ENCODE measurements at regions not wholly inside any gene's neighbourhood (a gene's known extent, or its start where the extent isn't known, plus 50 kb on each side); places are given as distances from the start of the nearest gene placed in this dataset.
"Not testable (repeated sequence)": the region's sequence is repeated elsewhere in the genome, so short reads cannot be mapped to it uniquely, and the experiment has no call there.

- TF ChIP-seq THYN1 (CRISPR knock-in tag; IDR thresholded peaks at IDR 0.05; ENCODE audit: borderline replicate concordance, low read depth) (no peak), MIXL1 (CRISPR knock-in tag; IDR thresholded peaks at IDR 0.05) (0 out of 2 replicates have a peak, but pooled peaks have one; percentile 18)
- TF ChIP-seq, protein P1, sequence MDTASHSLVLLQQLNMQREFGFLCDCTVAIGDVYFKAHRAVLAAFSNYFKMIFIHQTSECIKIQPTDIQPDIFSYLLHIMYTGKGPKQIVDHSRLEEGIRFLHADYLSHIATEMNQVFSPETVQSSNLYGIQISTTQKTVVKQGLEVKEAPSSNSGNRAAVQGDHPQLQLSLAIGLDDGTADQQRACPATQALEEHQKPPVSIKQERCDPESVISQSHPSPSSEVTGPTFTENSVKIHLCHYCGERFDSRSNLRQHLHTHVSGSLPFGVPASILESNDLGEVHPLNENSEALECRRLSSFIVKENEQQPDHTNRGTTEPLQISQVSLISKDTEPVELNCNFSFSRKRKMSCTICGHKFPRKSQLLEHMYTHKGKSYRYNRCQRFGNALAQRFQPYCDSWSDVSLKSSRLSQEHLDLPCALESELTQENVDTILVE (CRISPR knock-in tag; IDR thresholded peaks at IDR 0.05): 0 out of 2 replicates have a peak, but pooled peaks have one; percentile 33
Measured at GRCh38 chr12:47307680-47308399, 228.1 kb upstream of the AMIGO2 start (continued).

- CTCF ChIA-PET (ENCODE audit: low intra/inter-chr PET ratio, low total read pairs): interaction anchor here (2.7 kb wide), 1 partner anchor 275 kb away, joined by 29 read pairs; no protein-coding TSS in a partner anchor
- H3K9me3 ChIP-seq (ENCODE audit: low read length); H4K20me1 ChIP-seq (ENCODE audit: insufficient read depth, low read length); ATAC-seq; H3K4me1 ChIP-seq (ENCODE audit: insufficient read depth, low read length); H2AFZ ChIP-seq (ENCODE audit: low read length); H3K36me3 ChIP-seq (replicated peaks in 1 of 2; ENCODE audit: control insufficient read depth in 1 of 2, insufficient read depth in 2 of 2, low read length in 2 of 2); H3K4me2 ChIP-seq (ENCODE audit: low read depth, low read length); H3K27ac ChIP-seq (ENCODE audit: extremely low read length, insufficient read depth, low read length); FAIRE-seq; POLR2A ChIA-PET; H3K9ac ChIP-seq (ENCODE audit: insufficient read depth, low read depth, low read length); H3K79me2 ChIP-seq (ENCODE audit: insufficient read depth, low read length); DNase-seq (ENCODE audit: low spot score); BruUV-seq (replicated peaks); H3K4me3 ChIP-seq (replicated peaks in 1 of 3; ENCODE audit: insufficient read depth in 1 of 3, low read depth in 2 of 3, low read length in 3 of 3); H3K27me3 ChIP-seq (ENCODE audit: control insufficient read depth in 1 of 2, insufficient read depth in 2 of 2, low read length in 2 of 2): not testable (repeated sequence)
- intact Hi-C loops (cut with micrococcal nuclease; ENCODE audit: unreplicated experiment) (loop anchor here (1.0 to 5.0 kb wide), 3 partner anchors 234 to 995 kb away; no protein-coding TSS in a partner anchor), in situ Hi-C loops (cut with HindIII; ENCODE audit: extremely low pct_ligation_motif_present, low pct_unique_long_range_greater_than_20kb) (loop anchor here (5.0 to 25.0 kb wide), 2 partner anchors 270 to 970 kb away; no protein-coding TSS in a partner anchor)
- 71% methylated on average over 22 of the region's 25 CpGs for WGBS (ENCODE audit: low lambda C conversion rate)
Measured at GRCh38 chr12:47306773-47307679, 227.3 kb upstream of the AMIGO2 start.

All from HepG2 (cell line).